ENCODE measurements at regions not wholly inside any gene's neighbourhood (a gene's known extent, or its start where the extent isn't known, plus 50 kb on each side); places are given as distances from the start of the nearest gene placed in this dataset.

DNA sequence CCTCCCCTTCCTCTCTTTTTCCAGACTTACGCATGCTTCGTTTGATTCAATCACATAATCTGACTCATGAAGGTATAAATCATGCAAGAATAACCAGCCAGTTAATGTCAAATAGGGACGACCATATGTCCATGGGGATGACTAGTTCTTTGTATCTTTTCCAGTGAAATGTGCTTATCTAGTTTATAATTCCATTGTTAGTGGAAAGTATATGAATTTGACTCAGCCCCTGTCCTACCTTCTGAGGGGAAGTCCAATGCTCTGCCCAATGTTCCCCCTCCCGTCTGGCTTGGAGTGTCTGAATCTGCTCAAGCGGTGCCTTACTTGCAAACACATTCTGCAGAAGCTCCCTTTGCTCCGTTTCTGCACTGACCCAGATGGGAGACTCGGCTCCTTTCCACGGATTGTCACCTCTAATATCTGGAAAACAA, 55.0 kb upstream of the EPHB3 start:
- TF ChIP-seq EZH2phosphoT487 (IDR thresholded peaks at IDR 0.05; ENCODE audit: low read length) (no peak), EZH2 (optimal IDR thresholded peaks at IDR 0.05; ENCODE audit: low read depth, low read length) (no peak)
- TF ChIP-seq, protein P1, sequence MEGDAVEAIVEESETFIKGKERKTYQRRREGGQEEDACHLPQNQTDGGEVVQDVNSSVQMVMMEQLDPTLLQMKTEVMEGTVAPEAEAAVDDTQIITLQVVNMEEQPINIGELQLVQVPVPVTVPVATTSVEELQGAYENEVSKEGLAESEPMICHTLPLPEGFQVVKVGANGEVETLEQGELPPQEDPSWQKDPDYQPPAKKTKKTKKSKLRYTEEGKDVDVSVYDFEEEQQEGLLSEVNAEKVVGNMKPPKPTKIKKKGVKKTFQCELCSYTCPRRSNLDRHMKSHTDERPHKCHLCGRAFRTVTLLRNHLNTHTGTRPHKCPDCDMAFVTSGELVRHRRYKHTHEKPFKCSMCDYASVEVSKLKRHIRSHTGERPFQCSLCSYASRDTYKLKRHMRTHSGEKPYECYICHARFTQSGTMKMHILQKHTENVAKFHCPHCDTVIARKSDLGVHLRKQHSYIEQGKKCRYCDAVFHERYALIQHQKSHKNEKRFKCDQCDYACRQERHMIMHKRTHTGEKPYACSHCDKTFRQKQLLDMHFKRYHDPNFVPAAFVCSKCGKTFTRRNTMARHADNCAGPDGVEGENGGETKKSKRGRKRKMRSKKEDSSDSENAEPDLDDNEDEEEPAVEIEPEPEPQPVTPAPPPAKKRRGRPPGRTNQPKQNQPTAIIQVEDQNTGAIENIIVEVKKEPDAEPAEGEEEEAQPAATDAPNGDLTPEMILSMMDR (IDR thresholded peaks at IDR 0.05; ENCODE audit: low read length) = no peak

Data from MM.1S (cell line).